CD4-positive, alpha-beta T cell (primary cell): ENCODE measurements at regions not wholly inside any gene's neighbourhood (a gene's known extent, or its start where the extent isn't known, plus 50 kb on each side); places are given as distances from the start of the nearest gene placed in this dataset.

Experiments
- ATAC-seq: fragments of 200-7000 bp; cut with Tn5 transposase; one replicate; pipeline ENCODE4 v1.10.0; 2022; ENCODE audit warnings: mild to moderate bottlenecking; ENCODE audit not compliant: poor library complexity
- CTCF ChIA-PET: fragments of 350-600 bp; sonication (Branson Sonifier 250); formaldehyde crosslinking; loops from one replicate; lab custom pipeline; 2021; ENCODE audit warnings: antibody characterized with exemption, inconsistent platforms; lab: Charles Lee
- POLR2A ChIA-PET: fragments of 350-600 bp; sonication (Branson Sonifier 250); formaldehyde crosslinking; loops from one replicate; lab custom pipeline; 2021; ENCODE audit warnings: antibody characterized with exemption, inconsistent platforms; lab: Charles Lee
- DNase-seq, 14 experiments: peaks; one replicate each; pipeline ENCODE4 v3.0.0-alpha.2; 2013 to 2020; ENCODE audit warnings: mixed read lengths in 2 of 14
- H3K27ac ChIP-seq, 2 donors: one replicate each; pipeline versions ENCODE4 v1.5.1 to v1.7.0; 2013; ENCODE audit warnings: low read length in 2 of 2, low read depth in 1 of 2, mild to moderate bottlenecking in 1 of 2
- H3K27me3 ChIP-seq, 2 experiments: 1 replicate in 1 of 2; 2 replicates in 1 of 2; pipeline versions ENCODE4 v1.6.1 to v1.7.0; 2013; ENCODE audit warnings: low read length in 2 of 2, control low read depth in 1 of 2, mild to moderate bottlenecking in 1 of 2, moderate library complexity in 1 of 2; ENCODE audit not compliant: insufficient read depth in 2 of 2, control insufficient read depth in 1 of 2
- H3K36me3 ChIP-seq: one replicate; pipeline ENCODE4 v1.6.1; 2013; ENCODE audit warnings: low read length, control low read depth; ENCODE audit not compliant: insufficient read depth
- H3K4me1 ChIP-seq: one replicate; pipeline ENCODE4 v1.6.1; 2013; ENCODE audit warnings: low read length, control low read depth; ENCODE audit not compliant: insufficient read depth
- H3K4me3 ChIP-seq: one replicate; pipeline ENCODE4 v1.5.1; 2013; ENCODE audit warnings: mild to moderate bottlenecking, low read length, moderate library complexity
- H3K9me3 ChIP-seq, 2 experiments: 1 replicate in 1 of 2; 2 replicates in 1 of 2; pipeline versions ENCODE4 v1.6.1 to v1.7.0; 2013; ENCODE audit warnings: low read length in 2 of 2, mild to moderate bottlenecking in 2 of 2, control low read depth in 1 of 2, moderate library complexity in 1 of 2; ENCODE audit not compliant: control insufficient read depth in 1 of 2, insufficient read depth in 1 of 2
- H3K27ac Mint-ChIP-seq: one replicate; pipeline ENCODE4 v1.8.0; 2020; ENCODE audit warnings: mixed read lengths
- H3K27me3 Mint-ChIP-seq: one replicate; pipeline ENCODE4 v1.8.0; 2021; ENCODE audit warnings: mixed read lengths
- H3K36me3 Mint-ChIP-seq: one replicate; pipeline ENCODE4 v1.8.0; 2021; ENCODE audit warnings: low read depth, mixed read lengths
- H3K4me1 Mint-ChIP-seq: one replicate; pipeline ENCODE4 v1.8.0; 2021; ENCODE audit warnings: low read depth, mixed read lengths
- H3K4me3 Mint-ChIP-seq: one replicate; pipeline ENCODE4 v1.8.0; 2020; ENCODE audit warnings: mild to moderate bottlenecking, mixed read lengths
- H3K9me3 Mint-ChIP-seq: one replicate; pipeline ENCODE4 v1.8.0; 2020; ENCODE audit warnings: mixed read lengths
- intact Hi-C, 2 experiments: fragments of 100-400 bp; cut with DNase I in 1 of 2; cut with micrococcal nuclease in 1 of 2; formaldehyde crosslinking; loops; one replicate each; pipeline versions ENCODE4 v1.15.1 to v1.9.0; 2023 to 2025; cut with DNase I, micrococcal nuclease
- TF ChIP-seq, protein P1 (sequence below): fragments of 200-600 bp; IDR thresholded peaks from one replicate; pipeline ENCODE4 v1.8.0; 2022; ENCODE audit warnings: antibody characterized with exemption, mild to moderate bottlenecking

DNA sequence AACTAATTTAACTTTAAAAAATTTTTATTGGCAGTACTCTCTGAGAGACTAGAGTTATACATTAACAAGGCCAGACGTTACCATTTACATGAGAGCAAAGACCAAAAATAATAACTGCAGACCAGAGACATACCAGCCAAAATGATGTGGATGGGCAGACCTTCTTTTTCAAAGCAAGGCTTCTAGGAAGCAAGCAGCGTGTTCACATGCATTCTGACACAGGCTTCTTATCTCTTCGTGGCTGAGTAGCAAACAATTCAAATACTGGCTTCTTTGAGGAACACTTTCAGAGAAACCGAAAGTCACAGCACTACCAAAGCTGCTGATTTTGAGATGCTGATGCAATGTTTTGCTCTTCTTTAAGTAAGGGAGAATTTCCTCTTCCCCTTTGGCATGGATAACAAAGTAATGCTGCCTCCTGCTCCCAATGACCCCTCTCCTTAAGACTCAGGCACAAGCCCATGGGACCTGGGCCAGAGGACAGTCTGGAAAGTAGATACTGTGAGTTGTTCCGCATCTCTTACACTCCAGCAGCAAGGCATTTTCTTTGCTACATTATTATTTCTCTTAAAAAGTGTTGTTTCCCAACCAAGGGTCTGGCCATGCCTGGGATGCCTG is 181.9 kb downstream of the MREG start:
- H3K27me3 Mint-ChIP-seq: no peaks in the 10 kb centered on the region
- no peak for ATAC-seq
- no peak overlapping the region for H3K27ac Mint-ChIP-seq
- ChIA-PET POLR2A (no interaction called here), CTCF (no interaction called here)
- Histone ChIP-seq H3K27me3 (no peaks in the 10 kb centered on the region), H3K9me3 (no peaks in the 10 kb centered on the region), H3K27ac (no peak overlapping the region), H3K4me3 (no peak overlapping the region), H3K36me3 (no peaks in the 10 kb centered on the region), H3K4me1 (no peaks in the 10 kb centered on the region)
- DNase-seq: no peak
- TF ChIP-seq, protein P1, sequence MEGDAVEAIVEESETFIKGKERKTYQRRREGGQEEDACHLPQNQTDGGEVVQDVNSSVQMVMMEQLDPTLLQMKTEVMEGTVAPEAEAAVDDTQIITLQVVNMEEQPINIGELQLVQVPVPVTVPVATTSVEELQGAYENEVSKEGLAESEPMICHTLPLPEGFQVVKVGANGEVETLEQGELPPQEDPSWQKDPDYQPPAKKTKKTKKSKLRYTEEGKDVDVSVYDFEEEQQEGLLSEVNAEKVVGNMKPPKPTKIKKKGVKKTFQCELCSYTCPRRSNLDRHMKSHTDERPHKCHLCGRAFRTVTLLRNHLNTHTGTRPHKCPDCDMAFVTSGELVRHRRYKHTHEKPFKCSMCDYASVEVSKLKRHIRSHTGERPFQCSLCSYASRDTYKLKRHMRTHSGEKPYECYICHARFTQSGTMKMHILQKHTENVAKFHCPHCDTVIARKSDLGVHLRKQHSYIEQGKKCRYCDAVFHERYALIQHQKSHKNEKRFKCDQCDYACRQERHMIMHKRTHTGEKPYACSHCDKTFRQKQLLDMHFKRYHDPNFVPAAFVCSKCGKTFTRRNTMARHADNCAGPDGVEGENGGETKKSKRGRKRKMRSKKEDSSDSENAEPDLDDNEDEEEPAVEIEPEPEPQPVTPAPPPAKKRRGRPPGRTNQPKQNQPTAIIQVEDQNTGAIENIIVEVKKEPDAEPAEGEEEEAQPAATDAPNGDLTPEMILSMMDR: no peak
- no peaks in the 10 kb centered on the region for H3K36me3 Mint-ChIP-seq
- no peaks in the 10 kb centered on the region for H3K4me1 Mint-ChIP-seq
- no peak overlapping the region for H3K4me3 Mint-ChIP-seq
- H3K9me3 Mint-ChIP-seq: no peaks in the 10 kb centered on the region
- intact Hi-C loops: no loop called here

GRCh38 chr2:215830304-215830703 is 183.0 kb downstream of the MREG start:
- ATAC-seq: no peak
- POLR2A ChIA-PET: no interaction called here

DNA sequence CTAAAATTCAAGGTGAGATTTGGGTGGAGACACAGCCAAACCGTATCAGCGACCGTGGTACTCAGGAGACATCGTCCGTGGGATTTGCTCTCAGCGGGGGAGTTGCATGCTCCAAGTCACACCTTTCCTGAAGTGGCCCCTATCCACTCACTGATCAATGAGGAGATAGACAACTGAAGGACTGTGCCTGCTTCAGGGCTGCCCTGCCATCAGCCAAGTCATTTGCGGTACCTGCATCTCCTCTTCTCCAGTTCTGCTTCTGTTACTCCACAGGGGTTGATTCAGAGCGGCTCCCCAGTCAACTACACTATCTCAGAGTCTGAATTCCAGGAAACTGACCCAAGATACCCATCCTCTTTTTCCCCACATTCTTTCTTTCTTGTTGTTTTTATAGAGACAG is 184.1 kb downstream of the MREG start:
- H3K4me1 Mint-ChIP-seq: no peaks in the 10 kb centered on the region
- no peak overlapping the region for H3K27ac ChIP-seq
- no peaks in the 10 kb centered on the region for H3K4me1 ChIP-seq
- TF ChIP-seq, protein P1: no peak
- intact Hi-C loops: loop anchor here in 1 of 2 experiments (2.0 kb wide), 1 partner anchor 374 kb away; no protein-coding TSS in a partner anchor
- H3K27me3 ChIP-seq: no peaks in the 10 kb centered on the region
- DNase-seq: no peak
- H3K4me3 Mint-ChIP-seq: no peak overlapping the region
- ChIA-PET CTCF (no interaction called here), POLR2A (no interaction called here)
- no peak for ATAC-seq
- no peaks in the 10 kb centered on the region for H3K36me3 ChIP-seq
- H3K9me3 Mint-ChIP-seq: no peaks in the 10 kb centered on the region
- no peak overlapping the region for H3K27ac Mint-ChIP-seq
- H3K4me3 ChIP-seq: no peak overlapping the region
- no peaks in the 10 kb centered on the region for H3K27me3 Mint-ChIP-seq
- H3K9me3 ChIP-seq: no peaks in the 10 kb centered on the region
- H3K36me3 Mint-ChIP-seq: no peaks in the 10 kb centered on the region

More at GRCh38 chr2:215830304-215830703, 183.0 kb downstream of the MREG start:
- H3K27ac Mint-ChIP-seq: no peak overlapping the region
- TF ChIP-seq, protein P1: no peak
- CTCF ChIA-PET: no interaction called here
- Histone ChIP-seq H3K4me1 (no peaks in the 10 kb centered on the region), H3K27me3 (no peaks in the 10 kb centered on the region), H3K36me3 (no peaks in the 10 kb centered on the region), H3K9me3 (no peaks in the 10 kb centered on the region), H3K27ac (no peak overlapping the region), H3K4me3 (no peak overlapping the region)
- no peak overlapping the region for H3K4me3 Mint-ChIP-seq
- intact Hi-C loops: no loop called here
- no peak for DNase-seq
- no peaks in the 10 kb centered on the region for H3K36me3 Mint-ChIP-seq
- no peaks in the 10 kb centered on the region for H3K27me3 Mint-ChIP-seq
- H3K9me3 Mint-ChIP-seq: no peaks in the 10 kb centered on the region
- H3K4me1 Mint-ChIP-seq: no peaks in the 10 kb centered on the region
